NCI-H1048 (cell line): ENCODE measurements at regions not wholly inside any gene's neighbourhood (a gene's known extent, or its start where the extent isn't known, plus 50 kb on each side); places are given as distances from the start of the nearest gene placed in this dataset.

Experiments
- DNase-seq: peaks from one replicate; lab custom pipeline; 2025; lab: John Stamatoyannopoulos, UW

DNA sequence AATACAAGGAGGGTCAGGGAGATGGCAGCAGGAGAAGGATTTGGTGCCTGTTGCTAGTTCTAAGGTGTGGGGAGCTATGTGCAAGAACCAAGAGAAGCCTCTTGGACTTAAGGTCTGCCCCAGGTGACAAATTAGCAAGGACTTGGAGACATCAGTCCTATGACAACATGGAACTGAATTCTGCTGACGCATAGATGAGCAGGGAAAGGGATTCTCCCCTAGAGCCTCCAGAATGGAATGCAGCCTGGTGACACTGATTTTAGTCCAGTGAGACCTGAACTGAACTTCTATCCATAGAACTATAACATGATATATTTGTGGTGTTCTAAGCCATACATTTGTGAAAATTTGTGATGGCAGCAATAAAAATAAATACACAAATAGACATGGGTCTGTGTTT is 215.6 kb downstream of the ESM1 start:
- no peak for DNase-seq

DNA sequence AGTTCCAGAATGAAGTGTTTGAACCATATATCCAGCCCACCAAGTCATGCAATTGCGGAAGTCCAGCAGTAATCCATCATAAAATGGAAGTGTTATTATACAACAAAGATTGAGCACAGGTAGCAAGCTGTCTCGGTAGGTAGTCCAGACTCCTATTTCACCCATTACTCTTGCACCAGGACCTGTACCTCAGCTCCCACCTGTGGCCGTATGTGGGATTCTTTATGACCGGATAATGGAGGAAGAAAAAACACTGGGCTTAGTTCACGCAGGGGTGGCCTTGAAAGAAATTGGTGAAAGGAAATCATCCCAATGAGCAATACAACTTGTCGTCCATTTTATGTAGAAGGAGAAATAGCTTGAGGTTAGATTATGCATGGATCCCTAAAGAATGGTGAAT is 216.3 kb downstream of the ESM1 start:
- DNase-seq: no peak

GRCh38 chr5:54766748-54767147 is 218.6 kb downstream of the ESM1 start:
- DNase-seq: no peak

GRCh38 chr5:54765165-54766028 is 220.0 kb downstream of the ESM1 start:
- DNase-seq: no peak

GRCh38 chr5:54764102-54765090 is 221.0 kb downstream of the ESM1 start:
- no peak for DNase-seq

DNA sequence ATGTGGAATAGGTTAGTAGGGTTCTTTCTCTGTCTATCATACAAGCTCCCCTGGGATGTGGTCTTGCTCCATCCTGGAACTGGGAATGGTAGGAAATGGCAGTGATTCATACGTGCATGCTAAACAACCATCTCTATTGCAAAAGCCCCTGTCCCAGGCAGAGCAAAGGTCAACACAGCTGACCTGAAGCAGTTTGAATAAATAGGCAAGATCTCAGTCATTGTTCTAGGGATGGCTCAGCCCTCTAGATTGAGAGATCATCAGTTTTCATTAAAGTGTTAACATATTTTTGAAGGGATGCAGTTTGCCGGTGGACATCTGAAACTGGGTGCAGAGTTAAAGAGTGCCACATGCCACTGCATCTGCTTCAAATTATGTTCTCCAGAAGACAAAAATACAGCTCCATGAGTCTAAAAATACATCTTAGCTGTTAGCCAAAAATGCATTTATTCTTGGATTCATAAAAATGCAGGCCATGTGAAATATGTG is 224.1 kb downstream of the ESM1 start:
- no peak for DNase-seq

DNA sequence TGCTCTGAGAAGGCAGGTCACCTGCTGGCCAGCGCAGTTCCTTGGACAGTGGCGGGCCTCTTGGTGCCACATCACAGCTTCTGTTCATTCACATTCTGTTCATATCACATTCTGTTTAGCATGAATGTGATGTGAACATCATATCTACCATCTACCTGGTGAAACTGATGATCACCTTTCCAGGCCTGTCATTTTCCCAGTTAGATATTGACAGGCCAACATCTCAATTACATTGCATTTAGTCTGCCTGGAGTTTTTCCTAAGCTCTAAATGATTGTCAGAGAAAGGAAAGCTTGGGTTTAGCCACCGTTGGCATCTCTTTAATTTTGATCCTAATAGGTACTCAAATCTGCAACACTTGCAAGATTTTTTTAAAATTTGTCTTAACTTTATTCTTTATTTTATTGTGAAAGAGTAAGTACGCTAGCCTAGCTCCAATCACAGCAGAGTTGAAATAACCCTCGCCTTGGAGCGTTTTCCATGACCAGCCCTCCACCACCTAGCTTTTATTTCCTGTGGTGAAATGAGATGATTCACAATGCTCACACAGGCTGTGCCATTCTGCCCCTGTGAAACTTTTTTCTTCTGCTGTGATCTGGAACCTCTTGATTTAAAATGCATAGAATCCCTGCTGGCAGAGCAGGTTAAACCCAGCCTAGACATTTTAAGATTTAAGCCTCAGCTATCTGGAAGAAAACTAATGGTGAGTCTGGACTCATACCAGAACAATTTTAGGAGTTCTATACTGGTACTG is 225.0 kb downstream of the ESM1 start:
- no peak for DNase-seq

GRCh38 chr5:54758038-54758437 is 227.4 kb downstream of the ESM1 start:
- DNase-seq: no peak

DNA sequence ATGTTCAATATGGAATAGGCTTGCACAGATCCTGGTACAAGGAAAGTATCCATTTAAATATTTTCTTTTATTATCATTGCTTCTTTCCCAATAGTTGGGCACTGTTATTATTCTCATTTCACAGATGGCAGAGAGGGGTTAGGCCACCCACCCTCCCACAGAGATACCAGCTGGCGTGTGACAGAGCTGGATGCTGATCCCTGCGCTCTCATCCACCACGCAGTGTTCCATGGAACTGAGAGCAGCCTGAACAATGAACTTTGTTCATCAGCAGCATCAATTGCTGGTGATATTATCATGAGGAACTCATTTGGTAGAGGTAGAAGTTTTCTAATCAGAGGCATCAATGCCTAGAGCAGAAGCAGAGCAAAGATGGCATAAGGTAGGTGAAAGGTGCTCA is 227.9 kb downstream of the ESM1 start:
- DNase-seq: no peak

- DNase-seq: no peak
Measured at GRCh38 chr5:54756796-54757402, 228.5 kb downstream of the ESM1 start.

- DNase-seq: no peak
Measured at GRCh38 chr5:54756301-54756700, 229.1 kb downstream of the ESM1 start.

DNA sequence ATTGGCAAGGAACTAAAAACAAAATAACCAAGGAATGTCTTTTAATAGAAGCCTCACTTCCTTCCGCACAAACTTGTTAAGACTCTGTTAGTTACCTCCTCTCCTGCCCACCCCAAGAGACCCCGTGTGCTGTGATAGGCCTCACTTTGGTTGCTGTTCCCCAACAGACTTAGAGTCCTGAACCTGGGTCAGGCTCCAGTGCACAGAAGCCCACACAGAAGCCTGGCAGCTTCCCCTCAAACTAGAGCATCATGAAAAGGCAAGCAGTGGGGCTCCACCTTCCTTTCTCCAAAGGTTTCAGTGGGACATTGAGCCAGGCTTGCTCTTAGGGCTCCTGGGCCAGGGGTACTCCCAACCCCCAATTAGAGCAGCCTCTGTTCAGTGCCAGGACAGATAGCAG is 230.5 kb downstream of the ESM1 start:
- DNase-seq: no peak

- DNase-seq: no peak
Measured at GRCh38 chr5:54754420-54754819, 231.0 kb downstream of the ESM1 start.

DNA sequence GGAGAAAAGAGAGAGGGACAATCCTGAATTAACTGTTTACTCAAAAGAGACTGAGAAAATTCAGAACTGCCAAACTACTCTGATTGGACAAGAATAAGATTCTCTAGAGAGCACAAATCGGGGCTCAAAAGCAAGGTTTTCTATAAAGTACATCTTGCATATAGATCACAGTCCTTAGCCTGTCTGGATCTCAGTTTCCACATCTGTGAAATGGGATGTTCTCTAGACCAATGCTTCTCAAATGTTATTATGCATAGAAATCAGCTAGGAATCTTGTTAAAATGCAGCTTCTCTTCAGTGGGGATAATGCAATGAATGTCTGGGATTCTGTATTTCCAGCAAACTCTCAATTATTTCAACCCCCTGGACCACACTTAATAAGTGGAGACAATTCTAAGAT is 231.6 kb downstream of the ESM1 start:
- DNase-seq: no peak

- DNase-seq: no peak
Measured at GRCh38 chr5:54753034-54753433, 232.4 kb downstream of the ESM1 start.

DNA sequence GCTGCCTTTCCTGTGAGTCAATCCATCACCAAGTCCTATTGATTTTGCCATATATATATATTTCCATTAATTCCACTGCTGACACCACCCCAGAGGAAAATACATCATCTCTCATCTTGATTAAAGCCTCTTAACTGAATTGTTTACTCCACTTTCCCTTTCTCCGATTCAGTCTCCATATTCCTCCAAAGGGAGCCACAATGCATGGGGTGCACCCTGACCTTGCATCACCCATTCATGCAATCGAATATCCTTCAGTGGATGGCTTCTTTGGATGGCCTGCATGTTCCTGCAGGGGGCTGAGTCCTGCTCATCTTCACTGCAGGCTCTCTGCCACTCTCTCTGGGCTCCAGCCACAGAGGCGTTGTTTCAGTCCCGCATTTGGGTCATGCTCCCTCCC is 231.0 kb downstream of the SNX18 start:
- no peak for DNase-seq

GRCh38 chr5:54746777-54747398 is 229.3 kb downstream of the SNX18 start:
- DNase-seq: no peak

DNA sequence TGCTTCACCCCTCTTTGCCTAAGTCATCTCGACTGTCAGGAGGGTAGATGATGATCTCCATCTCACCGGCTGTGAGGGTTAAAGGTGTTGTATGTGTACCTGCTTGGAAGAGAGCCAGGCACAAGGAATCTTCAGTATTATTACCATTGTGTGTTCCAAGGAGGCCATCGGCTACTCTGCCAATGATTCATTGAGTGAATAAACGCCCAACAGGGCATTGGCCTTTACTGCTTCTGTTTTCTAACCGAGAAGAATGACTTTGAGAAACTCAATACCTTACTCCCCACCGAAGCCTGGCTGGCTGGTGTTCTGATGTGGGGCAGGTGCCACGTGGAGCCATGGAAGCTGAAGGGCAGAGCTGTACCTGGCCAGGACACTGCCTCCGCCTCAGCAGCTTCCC is 228.8 kb downstream of the SNX18 start:
- DNase-seq: no peak

DNA sequence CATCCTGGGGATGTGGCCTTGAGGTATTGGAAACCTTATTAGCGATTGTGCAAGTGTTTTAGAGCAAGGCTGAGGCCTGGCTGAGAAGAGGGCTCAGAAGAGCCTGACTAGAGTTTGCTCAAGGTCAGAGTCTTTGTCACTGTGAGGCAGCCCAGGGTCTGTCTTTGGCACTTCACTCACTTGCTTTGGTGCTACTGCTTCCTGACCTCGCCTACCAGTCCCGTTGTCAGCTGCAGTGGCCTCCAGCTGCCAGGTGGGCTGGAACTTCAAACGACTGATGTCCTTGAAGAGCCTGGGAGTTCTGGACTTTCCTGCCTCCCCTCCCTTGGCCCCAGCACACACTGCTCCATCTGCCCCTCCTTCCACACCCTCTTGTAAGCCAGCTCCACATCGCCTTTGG is 228.0 kb downstream of the SNX18 start:
- DNase-seq: no peak

- DNase-seq: no peak
Measured at GRCh38 chr5:54743997-54744788, 226.6 kb downstream of the SNX18 start.
